G401 (cell line): ENCODE measurements at regions not wholly inside any gene's neighbourhood (a gene's known extent, or its start where the extent isn't known, plus 50 kb on each side); places are given as distances from the start of the nearest gene placed in this dataset.
A peak's percentile ranks its signal among the peaks of the same experiment; 100 is the strongest.
"Not testable (repeated sequence)": the region's sequence is repeated elsewhere in the genome, so short reads cannot be mapped to it uniquely, and the experiment has no call there.

Source experiments
- DNase-seq: peaks from one replicate; pipeline ENCODE4 v3.0.0-alpha.2; 2015; ENCODE audit warnings: low spot score
- in situ Hi-C: cut with HindIII; loops from 2 replicates; pipeline ENCODE4 v1.10.0; 2016; ENCODE audit warnings: low sequenced_read_pairs, mixed read lengths

- no peak for DNase-seq
- in situ Hi-C loops, result no loop called here
These were observed 128.2 kb upstream of the RASEF start for GRCh38 chr9:83191154-83191553.

DNA sequence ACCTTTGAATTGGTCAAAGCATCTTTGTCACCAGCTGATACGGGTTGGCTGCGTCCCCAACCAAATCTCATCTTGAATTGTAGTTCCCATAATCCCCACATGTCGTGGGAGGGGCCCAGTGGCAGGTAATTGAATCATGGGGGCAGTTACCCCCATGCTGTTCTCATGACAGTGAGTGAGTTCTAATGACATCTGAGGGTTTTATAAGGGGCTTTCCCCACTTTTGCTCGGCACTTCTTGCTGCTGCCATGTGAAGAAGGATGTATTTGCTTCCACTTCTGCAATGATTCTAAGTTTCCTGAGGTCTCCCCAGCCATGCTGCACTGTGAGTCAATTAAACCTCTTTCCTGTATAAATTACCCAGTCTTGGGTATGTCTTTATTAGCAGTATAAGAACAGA, 126.1 kb upstream of the RASEF start:
- DNase-seq, in situ Hi-C loops: not testable (repeated sequence)

DNA sequence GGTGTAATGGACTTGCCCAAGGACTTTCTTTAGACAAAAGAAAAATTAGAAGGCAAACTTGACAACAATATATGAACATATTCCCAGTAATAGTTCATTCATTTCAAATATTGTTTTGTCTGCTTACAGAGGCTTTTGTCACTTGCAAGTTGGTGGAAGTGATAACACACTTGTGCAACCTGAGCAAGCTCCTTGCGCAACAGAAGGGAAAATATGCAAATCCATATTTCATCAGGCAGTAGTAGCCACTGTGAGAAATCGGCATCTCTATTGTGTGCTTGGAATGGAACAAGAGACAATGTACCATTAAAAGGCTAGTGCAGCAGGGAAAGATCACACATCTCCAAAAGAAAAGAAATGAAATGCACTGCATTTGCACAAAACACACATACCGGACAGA, 125.3 kb upstream of the RASEF start:
- in situ Hi-C loops, result no loop called here
- no peak for DNase-seq

DNA sequence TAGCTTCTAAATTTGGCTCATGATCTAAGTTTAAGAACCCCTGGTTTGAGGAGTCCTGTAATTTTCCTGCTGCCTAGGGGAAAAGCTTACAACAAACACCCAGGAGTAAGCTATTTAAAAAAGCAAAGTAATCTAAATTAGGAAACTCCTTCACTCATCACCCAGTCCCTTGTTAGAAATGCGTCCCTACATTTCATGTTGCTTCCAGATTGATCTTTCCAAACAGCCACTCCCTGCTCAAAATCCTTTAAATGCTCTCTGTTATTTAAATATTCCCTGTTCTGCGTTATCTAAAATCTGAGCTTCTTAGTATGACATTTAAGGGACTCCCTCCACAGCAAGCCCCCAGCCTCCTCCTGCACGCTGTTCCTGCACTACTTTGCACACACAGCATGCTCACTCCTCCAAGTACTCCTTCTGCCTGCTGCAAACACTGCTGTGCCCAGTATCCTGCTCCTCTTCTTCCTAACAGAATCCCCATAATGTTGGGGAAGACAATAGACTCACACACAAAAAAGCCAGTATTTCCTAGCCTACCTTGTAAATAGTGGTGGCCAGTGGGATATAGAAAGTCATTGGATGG, 123.3 kb upstream of the RASEF start:
- in situ Hi-C loops, result no loop called here

DNA sequence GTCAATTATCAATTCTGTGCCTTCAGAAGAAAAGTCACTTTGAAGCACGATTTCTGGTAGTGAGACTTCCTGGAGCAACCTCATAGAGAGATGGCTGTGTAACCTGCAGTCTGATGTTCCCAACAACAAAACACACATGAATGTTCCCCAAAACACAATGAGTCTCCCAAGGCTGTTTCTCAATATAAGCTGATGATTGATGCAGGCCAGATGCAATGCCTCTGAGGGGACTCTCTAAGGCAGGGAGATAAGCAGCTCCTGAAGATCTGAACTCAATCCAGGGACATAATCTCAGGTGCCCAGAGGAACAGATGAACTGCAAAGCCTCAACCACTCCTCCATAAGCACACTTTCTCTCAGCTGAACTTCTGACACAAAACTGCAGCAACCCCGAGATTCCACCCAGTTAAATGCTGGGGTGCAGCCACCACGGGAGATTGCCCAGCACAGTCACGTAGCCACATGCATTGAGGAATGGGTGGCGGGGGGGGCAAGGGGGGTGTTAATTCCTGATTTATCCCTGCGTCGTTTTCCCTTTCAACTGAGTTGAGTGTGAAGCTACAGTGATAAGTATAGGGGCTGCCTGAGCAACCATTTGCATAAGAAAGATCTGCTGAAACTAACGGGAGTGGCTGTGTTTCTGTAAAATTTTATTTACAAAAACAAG, 122.7 kb upstream of the RASEF start:
- DNase-seq, result no peak
- in situ Hi-C loops, result no loop called here

More for the DNA sequence above, 123.3 kb upstream of the RASEF start:
- DNase-seq, result no peak

DNA sequence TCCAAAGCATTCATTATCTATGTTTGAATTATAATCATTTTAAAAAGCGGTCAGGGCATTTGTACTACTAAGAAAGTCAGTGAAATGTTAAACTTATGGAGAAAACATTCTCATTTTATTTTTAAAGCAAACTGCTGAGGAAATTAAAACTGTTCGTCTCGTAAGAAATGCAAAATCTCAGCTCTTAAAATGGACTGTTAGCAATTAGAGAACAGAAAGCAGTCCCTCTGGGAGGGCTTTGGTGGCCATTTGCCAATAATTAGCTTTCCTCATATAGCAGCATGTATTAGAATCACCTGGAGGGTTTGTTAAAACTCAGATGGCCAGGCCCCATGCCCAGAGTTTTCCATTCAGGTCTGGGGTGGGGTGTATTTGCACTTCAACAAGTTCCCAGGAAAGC, 120.7 kb upstream of the RASEF start:
- in situ Hi-C loops, result no loop called here
- no peak for DNase-seq

DNA sequence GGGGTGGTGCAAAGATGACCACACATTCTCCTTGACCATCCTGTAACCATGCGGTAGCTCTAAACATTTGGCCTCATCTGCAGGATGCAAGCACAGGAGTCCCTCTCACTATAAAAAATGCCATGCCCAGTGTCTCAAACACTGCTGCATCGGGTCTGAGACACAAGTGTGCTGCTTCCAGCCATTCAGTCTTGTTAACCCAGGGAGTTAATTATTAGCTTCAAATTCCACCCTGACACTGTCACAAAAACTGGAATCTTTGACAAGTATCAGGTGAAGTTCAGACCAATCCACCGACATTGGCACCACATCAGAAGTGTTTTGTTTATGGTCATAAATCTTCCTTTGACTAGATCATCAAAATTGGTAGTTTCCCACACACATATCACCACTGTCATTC, 119.1 kb upstream of the RASEF start:
- peak; percentile 0 for DNase-seq
- in situ Hi-C loops, result no loop called here

DNA sequence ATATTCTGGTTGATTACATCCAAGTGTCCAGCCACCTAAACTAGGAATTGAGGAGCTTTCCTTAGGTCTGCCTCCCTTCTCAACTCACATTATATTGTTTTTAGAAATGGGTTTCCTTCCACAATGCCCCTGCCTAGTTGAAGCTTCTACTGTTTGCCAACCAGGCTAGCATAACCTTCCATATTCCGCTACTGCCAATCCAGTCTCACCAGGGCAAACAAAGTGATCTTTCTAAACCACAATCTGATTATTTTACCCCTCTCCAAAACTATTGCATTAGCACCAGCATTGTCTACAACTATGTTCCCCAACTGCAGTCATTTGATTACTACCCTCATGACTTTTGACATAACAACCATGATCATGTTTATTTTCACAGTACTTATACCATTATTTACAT, 115.8 kb upstream of the RASEF start:
- in situ Hi-C loops, result no loop called here
- DNase-seq, result no peak

DNA sequence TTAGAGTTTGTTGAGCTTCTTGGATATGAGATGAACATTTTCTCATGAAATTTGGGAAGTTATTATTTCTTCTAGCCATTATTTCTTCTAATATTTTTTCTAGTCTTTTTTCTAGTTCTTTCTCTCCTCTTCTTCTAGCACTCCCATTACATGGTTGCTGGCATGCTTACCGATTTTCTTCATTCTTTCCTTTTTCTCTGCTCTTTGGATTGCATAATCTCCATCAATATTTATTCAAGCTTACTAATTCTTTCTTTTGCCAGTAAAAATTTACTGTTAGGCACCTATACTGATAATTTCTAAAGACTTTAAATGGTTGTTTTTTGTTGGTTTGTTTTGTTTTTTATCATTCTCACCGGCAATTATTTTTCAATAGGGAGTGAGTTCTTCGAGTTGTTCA, 114.8 kb upstream of the RASEF start:
- in situ Hi-C loops, result no loop called here
- no peak for DNase-seq

- in situ Hi-C loops, result no loop called here
- DNase-seq, result no peak
These were observed 104.2 kb upstream of the RASEF start for GRCh38 chr9:83167126-83167525.

DNA sequence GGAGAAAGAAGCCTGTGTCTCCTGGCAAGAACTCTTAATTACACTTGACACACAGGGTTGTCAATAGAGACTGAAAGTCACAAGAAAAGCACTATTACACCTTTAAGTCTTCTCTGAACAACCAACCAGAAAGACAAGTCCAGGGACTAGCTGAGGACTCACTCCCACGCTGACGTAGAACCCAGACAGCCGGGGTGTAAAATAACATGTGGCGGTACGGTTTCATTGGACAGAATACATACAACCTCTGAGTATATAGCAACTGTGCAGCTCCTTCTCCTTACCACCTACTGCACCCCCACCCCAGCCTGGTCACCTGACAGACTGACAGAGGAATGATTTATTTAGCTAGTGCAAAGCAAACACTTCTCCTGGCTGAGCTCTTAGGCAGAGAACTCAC, 103.4 kb upstream of the RASEF start:
- no peak for DNase-seq
- in situ Hi-C loops, result no loop called here

- in situ Hi-C loops, result no loop called here
- no peak for DNase-seq
These were observed 92.8 kb upstream of the RASEF start for GRCh38 chr9:83155733-83156132.

GRCh38 chr9:83154821-83155220, 91.9 kb upstream of the RASEF start:
- DNase-seq, result no peak
- in situ Hi-C loops, result no loop called here

- in situ Hi-C loops, result no loop called here
- no peak for DNase-seq
These were observed 91.3 kb upstream of the RASEF start for GRCh38 chr9:83154087-83154736.

DNA sequence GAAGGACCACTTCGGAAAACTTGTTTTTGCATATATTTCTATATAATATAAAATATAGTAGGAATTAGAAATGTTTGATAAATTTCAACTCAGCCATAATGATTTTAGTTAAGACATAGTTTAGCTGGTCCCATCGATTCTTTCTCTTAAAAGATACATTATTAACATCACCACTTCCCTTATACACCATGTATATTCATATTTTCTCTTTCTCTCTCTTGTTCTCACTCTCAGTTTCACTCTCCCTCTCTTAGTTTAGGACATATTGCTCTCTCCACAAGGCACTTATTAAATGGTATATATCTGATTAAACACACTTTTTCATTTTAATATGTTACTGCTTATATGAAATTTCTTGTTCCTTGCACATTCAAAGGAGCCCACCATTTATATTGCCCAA, 90.1 kb upstream of the RASEF start:
- no peak for DNase-seq
- in situ Hi-C loops, result no loop called here

DNA sequence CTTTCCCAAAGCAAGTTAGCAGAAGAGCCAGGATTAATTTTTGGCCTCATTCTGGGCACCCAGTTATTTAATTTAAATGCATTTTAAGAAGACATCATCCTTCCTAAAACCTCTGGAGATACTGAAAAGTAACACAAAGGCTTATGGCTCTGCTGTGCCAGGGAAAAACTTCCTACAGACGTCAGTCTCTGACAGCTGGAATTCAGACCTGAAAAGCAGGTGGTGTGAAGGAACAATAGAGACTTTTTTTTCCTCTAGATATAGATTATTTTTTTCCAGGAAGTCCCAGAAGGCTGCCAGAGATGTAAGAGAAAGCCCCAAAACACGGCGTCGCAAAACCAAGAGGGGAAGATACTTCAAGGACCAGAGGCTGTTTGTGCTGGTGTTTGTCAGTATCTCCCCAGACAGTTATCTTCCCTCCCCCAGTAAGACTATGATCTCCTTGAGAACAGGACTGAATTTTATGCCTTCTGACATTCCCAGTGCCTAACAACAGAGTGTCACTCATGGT, 88.7 kb upstream of the RASEF start:
- in situ Hi-C loops, result no loop called here
- DNase-seq, result no peak

DNA sequence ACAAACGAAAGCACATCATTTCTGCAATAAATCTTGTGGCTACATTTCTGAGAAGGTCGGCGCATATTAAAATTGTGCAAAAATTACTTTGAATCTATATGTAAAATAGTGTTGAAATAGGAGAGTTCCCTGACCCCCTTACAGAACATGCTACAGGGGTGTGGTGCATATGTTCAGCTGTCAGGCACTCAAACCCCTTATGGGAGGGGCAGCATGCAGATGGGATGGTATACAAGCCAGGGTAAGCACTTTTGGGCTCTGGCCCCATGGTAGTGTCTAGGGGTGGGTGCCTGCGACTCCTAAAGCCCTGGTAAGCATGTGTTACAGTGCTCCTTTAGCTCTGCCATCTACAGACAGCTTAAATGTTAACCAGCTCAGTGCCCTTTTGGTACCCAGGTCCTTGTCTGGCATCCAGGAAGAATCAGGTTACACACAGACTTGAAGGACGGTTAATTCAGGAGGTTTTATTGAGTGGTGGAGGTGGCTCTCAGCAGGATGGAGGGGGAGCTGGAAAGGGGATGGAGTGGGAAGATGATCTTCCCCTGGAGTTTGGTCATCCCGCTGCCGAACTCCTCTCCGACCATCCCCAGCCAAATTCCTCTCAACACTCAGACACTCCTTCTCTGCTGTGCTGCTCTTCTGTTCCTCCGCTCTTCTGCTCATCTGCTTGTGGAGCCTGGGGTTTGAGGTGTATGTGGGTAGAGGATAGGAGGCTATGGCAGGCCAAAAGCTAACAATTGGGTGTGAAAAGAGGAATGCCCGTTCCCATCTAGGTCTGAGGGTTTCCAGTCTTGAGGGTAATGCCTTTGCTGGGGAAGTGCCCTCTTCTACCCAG, 84.6 kb upstream of the RASEF start:
- DNase-seq, result no peak
- in situ Hi-C loops, result no loop called here

- in situ Hi-C loops, result no loop called here
- DNase-seq, result no peak
These were observed 83.4 kb upstream of the RASEF start for GRCh38 chr9:83146325-83146724.

- in situ Hi-C loops, result no loop called here
- DNase-seq, result no peak
These were observed 81.5 kb upstream of the RASEF start for GRCh38 chr9:83144492-83144891.

DNA sequence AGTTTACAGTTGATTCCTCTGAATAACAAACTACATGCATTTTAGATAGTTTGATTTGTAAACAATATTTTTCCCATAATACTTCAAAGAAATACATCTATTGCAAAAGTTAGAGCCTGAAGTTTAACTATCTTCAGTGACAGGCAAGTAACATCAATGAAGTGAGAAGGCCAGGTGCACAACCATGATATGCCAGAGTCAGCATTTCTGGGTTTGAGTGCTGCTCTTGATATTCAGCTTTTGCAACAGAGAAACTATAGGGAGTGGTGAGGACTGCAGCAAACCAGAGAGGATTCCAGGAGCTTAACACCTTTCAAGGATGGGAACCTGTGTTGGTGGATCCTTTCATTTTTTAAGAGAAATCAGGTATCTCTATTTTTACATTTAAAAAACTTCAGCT, 79.4 kb upstream of the RASEF start:
- no peak for DNase-seq
- in situ Hi-C loops, result no loop called here
